Panc1 (cell line): ENCODE measurements at regions not wholly inside any gene's neighbourhood (a gene's known extent, or its start where the extent isn't known, plus 50 kb on each side); places are given as distances from the start of the nearest gene placed in this dataset.

Experiments used
- ATAC-seq: fragments of 200-7000 bp; cut with Tn5 transposase; 2 replicates; pipeline ENCODE4 v1.9.1; 2020; ENCODE audit warnings: mild to moderate bottlenecking, moderate library complexity
- BruUV-seq: library from RNA; stranded (reverse); fragments of 400-500 nt; replicated peaks from 2 replicates; lab custom pipeline; 2021; lab: Mats Ljungman, UMichigan
- CTCF ChIA-PET: fragments of 300-600 bp; sonication (Branson Sonifier 250); formaldehyde crosslinking; loops from one replicate; lab custom pipeline; 2022; ENCODE audit warnings: antibody characterized with exemption; lab: Charles Lee
- POLR2A ChIA-PET: fragments of 300-600 bp; sonication (Branson Sonifier 250); formaldehyde crosslinking; loops from one replicate; lab custom pipeline; 2022; ENCODE audit warnings: antibody characterized with exemption; lab: Charles Lee
- DNase-seq: peaks from one replicate; pipeline ENCODE4 v3.0.0-alpha.2; 2010; ENCODE audit warnings: low read depth, low spot score
- H3K27ac ChIP-seq: 2 replicates; pipeline ENCODE4 v1.5.1; 2011; ENCODE audit warnings: mild to moderate bottlenecking, low read length, inconsistent platforms
- H3K27me3 ChIP-seq: fragments of 200-500 bp; sonication (Bioruptor generic); 2 replicates; pipeline ENCODE4 v1.6.0; 2014; ENCODE audit warnings: low read length, inconsistent platforms; ENCODE audit not compliant: control insufficient read depth, insufficient read depth
- H3K36me3 ChIP-seq: fragments of 200-500 bp; sonication (Bioruptor generic); 2 replicates; pipeline ENCODE4 v1.5.1; 2014; ENCODE audit warnings: inconsistent platforms, mild to moderate bottlenecking, low read length, moderate library complexity; ENCODE audit not compliant: control insufficient read depth, insufficient read depth
- H3K4me1 ChIP-seq: 2 replicates; pipeline ENCODE4 v1.5.1; 2011; ENCODE audit warnings: inconsistent platforms, mild to moderate bottlenecking, low read length, moderate library complexity; ENCODE audit not compliant: control insufficient read depth, insufficient read depth
- H3K4me3 ChIP-seq, 2 experiments: 2 replicates each; pipeline ENCODE4 v1.5.1; 2011 to 2012; ENCODE audit warnings: low read depth in 2 of 2, low read length in 2 of 2, mild to moderate bottlenecking in 2 of 2, inconsistent platforms in 1 of 2, moderate library complexity in 1 of 2
- H3K9me3 ChIP-seq: fragments of 200-500 bp; sonication (Bioruptor generic); 2 replicates; pipeline ENCODE4 v1.5.1; 2014; ENCODE audit warnings: low read depth, mild to moderate bottlenecking, inconsistent platforms, low read length, moderate library complexity; ENCODE audit not compliant: control insufficient read depth, insufficient read depth
- CTCF ChIP-seq: fragments of 450-650 bp; IDR thresholded peaks from 2 replicates; pipeline ENCODE4 v1.5.1; 2017; ENCODE audit warnings: mild to moderate bottlenecking
- POLR2AphosphoS5 ChIP-seq: IDR thresholded peaks from 2 replicates; pipeline ENCODE4 v1.6.1; 2012; ENCODE audit warnings: mild to moderate bottlenecking, low read depth, low read length, moderate library complexity
- SIN3A ChIP-seq: IDR thresholded peaks from 2 replicates; pipeline ENCODE4 v1.6.1; 2012; ENCODE audit warnings: low read depth, mild to moderate bottlenecking, low read length, moderate library complexity, borderline replicate concordance; ENCODE audit not compliant: insufficient read depth
- TCF7L2 ChIP-seq: IDR thresholded peaks from 2 replicates; pipeline ENCODE4 v1.6.1; 2011; ENCODE audit warnings: mild to moderate bottlenecking, low read depth, low read length, inconsistent platforms
- in situ Hi-C: cut with HindIII; loops from 2 replicates; pipeline ENCODE4 v1.10.0; 2016; ENCODE audit warnings: low sequenced_read_pairs, low pct_unique_long_range_greater_than_20kb
- intact Hi-C: fragments of 100-400 bp; cut with micrococcal nuclease; formaldehyde crosslinking; loops from one replicate; pipeline ENCODE4 v1.10.0; 2022; ENCODE audit not compliant: unreplicated experiment
- TF ChIP-seq, protein P1 (sequence below), 2 experiments: IDR thresholded peaks; 2 replicates each; pipeline ENCODE4 v1.6.1; 2011 to 2012; ENCODE audit warnings: low read depth in 2 of 2, control low read depth in 1 of 2, low read length in 1 of 2, mild to moderate bottlenecking in 1 of 2, moderate library complexity in 1 of 2; ENCODE audit not compliant: insufficient read depth in 1 of 2

GRCh38 chr5:72634444-72634843 lies 127.2 kb upstream of the ZNF366 start:
- ATAC-seq (no peak), DNase-seq (no peak)
- Histone ChIP-seq H3K4me1 (no peaks in the 10 kb centered on the region), H3K9me3 (no peaks in the 10 kb centered on the region), H3K36me3 (no peaks in the 10 kb centered on the region), H3K27me3 (no peaks in the 10 kb centered on the region), H3K4me3 (no peak overlapping the region), H3K27ac (no peak overlapping the region)
- ChIA-PET POLR2A (no interaction called here), CTCF (no interaction called here)
- in situ Hi-C loops, result no loop called here
- TF ChIP-seq CTCF, result no peak
- no peak for TF ChIP-seq POLR2AphosphoS5
- no peak for TF ChIP-seq SIN3A
- TF ChIP-seq, protein P1, sequence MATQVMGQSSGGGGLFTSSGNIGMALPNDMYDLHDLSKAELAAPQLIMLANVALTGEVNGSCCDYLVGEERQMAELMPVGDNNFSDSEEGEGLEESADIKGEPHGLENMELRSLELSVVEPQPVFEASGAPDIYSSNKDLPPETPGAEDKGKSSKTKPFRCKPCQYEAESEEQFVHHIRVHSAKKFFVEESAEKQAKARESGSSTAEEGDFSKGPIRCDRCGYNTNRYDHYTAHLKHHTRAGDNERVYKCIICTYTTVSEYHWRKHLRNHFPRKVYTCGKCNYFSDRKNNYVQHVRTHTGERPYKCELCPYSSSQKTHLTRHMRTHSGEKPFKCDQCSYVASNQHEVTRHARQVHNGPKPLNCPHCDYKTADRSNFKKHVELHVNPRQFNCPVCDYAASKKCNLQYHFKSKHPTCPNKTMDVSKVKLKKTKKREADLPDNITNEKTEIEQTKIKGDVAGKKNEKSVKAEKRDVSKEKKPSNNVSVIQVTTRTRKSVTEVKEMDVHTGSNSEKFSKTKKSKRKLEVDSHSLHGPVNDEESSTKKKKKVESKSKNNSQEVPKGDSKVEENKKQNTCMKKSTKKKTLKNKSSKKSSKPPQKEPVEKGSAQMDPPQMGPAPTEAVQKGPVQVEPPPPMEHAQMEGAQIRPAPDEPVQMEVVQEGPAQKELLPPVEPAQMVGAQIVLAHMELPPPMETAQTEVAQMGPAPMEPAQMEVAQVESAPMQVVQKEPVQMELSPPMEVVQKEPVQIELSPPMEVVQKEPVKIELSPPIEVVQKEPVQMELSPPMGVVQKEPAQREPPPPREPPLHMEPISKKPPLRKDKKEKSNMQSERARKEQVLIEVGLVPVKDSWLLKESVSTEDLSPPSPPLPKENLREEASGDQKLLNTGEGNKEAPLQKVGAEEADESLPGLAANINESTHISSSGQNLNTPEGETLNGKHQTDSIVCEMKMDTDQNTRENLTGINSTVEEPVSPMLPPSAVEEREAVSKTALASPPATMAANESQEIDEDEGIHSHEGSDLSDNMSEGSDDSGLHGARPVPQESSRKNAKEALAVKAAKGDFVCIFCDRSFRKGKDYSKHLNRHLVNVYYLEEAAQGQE (IDR thresholded peaks at IDR 0.05; ENCODE audit: insufficient read depth in 1 of 2, low read depth in 2 of 2, low read length in 1 of 2), result no peak
- TF ChIP-seq TCF7L2, result no peak
- no TSS peak for BruUV-seq
- intact Hi-C loops, result no loop called here

DNA sequence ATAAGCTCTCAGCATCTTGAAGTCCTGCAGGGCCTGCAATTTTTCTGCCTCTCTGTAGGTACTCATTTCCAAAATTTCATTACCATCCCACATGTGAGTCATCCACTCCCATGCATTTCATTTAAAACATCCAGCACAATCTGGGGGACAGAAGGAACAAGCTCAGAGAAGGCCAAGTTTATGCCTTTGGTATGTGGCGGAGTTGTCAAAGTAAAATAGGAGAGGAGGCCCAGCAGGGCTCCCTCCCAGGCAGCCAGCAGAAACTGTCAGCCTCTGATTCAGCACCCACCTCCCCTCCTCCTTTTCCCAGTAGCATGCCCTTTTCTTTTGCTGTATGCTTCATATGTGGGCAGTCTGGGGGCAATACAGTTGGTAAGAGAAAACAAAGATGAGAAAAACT lies 126.4 kb upstream of the ZNF366 start:
- DNase-seq (no peak), ATAC-seq (no peak)
- Histone ChIP-seq H3K4me1 (no peaks in the 10 kb centered on the region), H3K36me3 (no peaks in the 10 kb centered on the region), H3K27ac (no peak overlapping the region), H3K27me3 (no peaks in the 10 kb centered on the region), H3K9me3 (no peaks in the 10 kb centered on the region), H3K4me3 (no peak overlapping the region)
- POLR2A ChIA-PET, result no interaction called here
- no TSS peak for BruUV-seq
- in situ Hi-C loops (no loop called here), intact Hi-C loops (no loop called here)
- CTCF ChIA-PET, result no interaction called here
- TF ChIP-seq, protein P1 (IDR thresholded peaks at IDR 0.05; ENCODE audit: insufficient read depth in 1 of 2, low read depth in 2 of 2, low read length in 1 of 2), result no peak
- TF ChIP-seq CTCF (no peak), POLR2AphosphoS5 (no peak), SIN3A (no peak), TCF7L2 (no peak)
